ENCODE measurements at regions not wholly inside any gene's neighbourhood (a gene's known extent, or its start where the extent isn't known, plus 50 kb on each side); places are given as distances from the start of the nearest gene placed in this dataset.

DNA sequence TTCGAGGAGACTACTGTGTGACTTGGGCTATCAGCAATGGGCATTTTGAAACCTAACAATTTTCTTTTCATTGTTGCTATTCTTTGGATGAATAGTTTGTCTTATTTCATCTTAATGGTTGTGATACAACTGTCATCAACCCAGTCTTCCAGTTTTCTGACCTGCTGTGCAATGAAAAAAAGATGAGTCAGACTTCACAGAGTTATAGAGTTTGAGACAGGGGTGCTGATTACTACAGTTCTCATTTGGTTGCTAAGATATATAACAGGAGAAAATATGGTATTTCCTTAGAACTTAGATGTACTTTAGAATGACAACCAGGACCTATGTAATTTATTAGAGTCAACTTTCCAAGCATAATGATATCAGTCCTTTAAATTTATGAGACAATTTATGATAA is 564.4 kb upstream of the NUDT12 start:
- no peak for TF ChIP-seq EZH2 (IDR thresholded peaks at IDR 0.05; ENCODE audit: low read length)
- TF ChIP-seq, protein P1, sequence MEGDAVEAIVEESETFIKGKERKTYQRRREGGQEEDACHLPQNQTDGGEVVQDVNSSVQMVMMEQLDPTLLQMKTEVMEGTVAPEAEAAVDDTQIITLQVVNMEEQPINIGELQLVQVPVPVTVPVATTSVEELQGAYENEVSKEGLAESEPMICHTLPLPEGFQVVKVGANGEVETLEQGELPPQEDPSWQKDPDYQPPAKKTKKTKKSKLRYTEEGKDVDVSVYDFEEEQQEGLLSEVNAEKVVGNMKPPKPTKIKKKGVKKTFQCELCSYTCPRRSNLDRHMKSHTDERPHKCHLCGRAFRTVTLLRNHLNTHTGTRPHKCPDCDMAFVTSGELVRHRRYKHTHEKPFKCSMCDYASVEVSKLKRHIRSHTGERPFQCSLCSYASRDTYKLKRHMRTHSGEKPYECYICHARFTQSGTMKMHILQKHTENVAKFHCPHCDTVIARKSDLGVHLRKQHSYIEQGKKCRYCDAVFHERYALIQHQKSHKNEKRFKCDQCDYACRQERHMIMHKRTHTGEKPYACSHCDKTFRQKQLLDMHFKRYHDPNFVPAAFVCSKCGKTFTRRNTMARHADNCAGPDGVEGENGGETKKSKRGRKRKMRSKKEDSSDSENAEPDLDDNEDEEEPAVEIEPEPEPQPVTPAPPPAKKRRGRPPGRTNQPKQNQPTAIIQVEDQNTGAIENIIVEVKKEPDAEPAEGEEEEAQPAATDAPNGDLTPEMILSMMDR (optimal IDR thresholded peaks at IDR 0.05 in 1 of 3, IDR thresholded peaks at IDR 0.05 in 1 of 3, conservative IDR thresholded peaks at IDR 0.05 in 1 of 3; ENCODE audit: extremely low read depth in 1 of 3, insufficient read depth in 2 of 3, low read length in 3 of 3) = no peak
- no peak for FAIRE-seq

DNA sequence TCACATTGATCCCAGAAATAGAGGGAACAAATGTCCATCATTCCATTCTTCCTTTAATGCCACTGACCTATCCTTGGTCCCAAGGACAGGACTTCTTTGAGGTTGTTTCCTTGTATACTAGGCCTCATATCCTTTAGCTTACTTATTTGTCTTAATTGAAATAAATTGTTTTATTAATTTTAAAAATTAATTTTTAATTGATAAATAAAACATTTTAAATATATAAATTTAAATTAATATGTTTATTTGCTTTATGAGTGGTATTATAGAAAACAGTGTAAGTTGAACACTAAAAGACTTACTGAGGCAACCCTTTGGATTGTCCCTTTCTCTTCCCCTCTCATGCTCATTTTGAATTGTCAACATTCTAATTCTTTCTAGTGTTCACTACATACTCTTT is 556.9 kb upstream of the NUDT12 start:
- dilution Hi-C loops (cut with MboI; ENCODE audit: extremely low pct_ligation_motif_present, low sequenced_read_pairs) = no loop called here
- H3K4me3 ChIP-seq (ENCODE audit: control insufficient read depth in 2 of 3, extremely low read depth in 1 of 3, insufficient read depth in 2 of 3, low read depth in 1 of 3, low read length in 3 of 3) = no peak overlapping the region
- TF ChIP-seq, protein P1 (optimal IDR thresholded peaks at IDR 0.05 in 1 of 3, IDR thresholded peaks at IDR 0.05 in 1 of 3, conservative IDR thresholded peaks at IDR 0.05 in 1 of 3; ENCODE audit: extremely low read depth in 1 of 3, insufficient read depth in 2 of 3, low read length in 3 of 3) = no peak
- TF ChIP-seq EZH2 (IDR thresholded peaks at IDR 0.05; ENCODE audit: low read length) = no peak
- H3K9me3 ChIP-seq (ENCODE audit: control insufficient read depth, low read depth, low read length) = no peaks in the 10 kb centered on the region
- H4K20me1 ChIP-seq (ENCODE audit: control insufficient read depth, extremely low read depth, insufficient read depth, low read length) = no peaks in the 10 kb centered on the region
- H3K79me2 ChIP-seq (ENCODE audit: control insufficient read depth, insufficient read depth, low read length) = no peaks in the 10 kb centered on the region
- DNase-seq (ENCODE audit: low read depth, low spot score) (no peak), FAIRE-seq (no peak)
- H3K9ac ChIP-seq (ENCODE audit: control insufficient read depth, extremely low read depth, insufficient read depth, low read length) = no peak overlapping the region
- no peaks in the 10 kb centered on the region for H3K9me1 ChIP-seq (ENCODE audit: control insufficient read depth, extremely low read depth, insufficient read depth, low read length)
- no peak overlapping the region for H3K27ac ChIP-seq (ENCODE audit: control insufficient read depth, insufficient read depth, low read length)
- H3K4me1 ChIP-seq (ENCODE audit: control insufficient read depth, extremely low read depth, insufficient read depth, low read length) = no peaks in the 10 kb centered on the region
- no peaks in the 10 kb centered on the region for H3K27me3 ChIP-seq (ENCODE audit: control insufficient read depth, extremely low read depth, insufficient read depth, low read length)
- no peaks in the 10 kb centered on the region for H3K36me3 ChIP-seq (ENCODE audit: control insufficient read depth in 2 of 2, extremely low read depth in 1 of 2, insufficient read depth in 2 of 2, low read length in 2 of 2)
- no peak overlapping the region for H3K4me2 ChIP-seq (ENCODE audit: control insufficient read depth, extremely low read depth, insufficient read depth, low read depth, low read length)
- H2AFZ ChIP-seq (ENCODE audit: control insufficient read depth, low read length) = no peak overlapping the region

More for the DNA sequence above, 564.4 kb upstream of the NUDT12 start:
- H2AFZ ChIP-seq (ENCODE audit: control insufficient read depth, low read length) = no peak overlapping the region
- no peak overlapping the region for H3K4me3 ChIP-seq (ENCODE audit: control insufficient read depth in 2 of 3, extremely low read depth in 1 of 3, insufficient read depth in 2 of 3, low read depth in 1 of 3, low read length in 3 of 3)
- dilution Hi-C loops (cut with MboI; ENCODE audit: extremely low pct_ligation_motif_present, low sequenced_read_pairs) = no loop called here
- H4K20me1 ChIP-seq (ENCODE audit: control insufficient read depth, extremely low read depth, insufficient read depth, low read length) = no peaks in the 10 kb centered on the region
- H3K4me1 ChIP-seq (ENCODE audit: control insufficient read depth, extremely low read depth, insufficient read depth, low read length) = no peaks in the 10 kb centered on the region
- no peaks in the 10 kb centered on the region for H3K36me3 ChIP-seq (ENCODE audit: control insufficient read depth in 2 of 2, extremely low read depth in 1 of 2, insufficient read depth in 2 of 2, low read length in 2 of 2)
- H3K79me2 ChIP-seq (ENCODE audit: control insufficient read depth, insufficient read depth, low read length) = no peaks in the 10 kb centered on the region
- no peak overlapping the region for H3K27ac ChIP-seq (ENCODE audit: control insufficient read depth, insufficient read depth, low read length)
- no peaks in the 10 kb centered on the region for H3K9me3 ChIP-seq (ENCODE audit: control insufficient read depth, low read depth, low read length)
- no peak for DNase-seq (ENCODE audit: low read depth, low spot score)
- no peak overlapping the region for H3K9ac ChIP-seq (ENCODE audit: control insufficient read depth, extremely low read depth, insufficient read depth, low read length)
- no peaks in the 10 kb centered on the region for H3K9me1 ChIP-seq (ENCODE audit: control insufficient read depth, extremely low read depth, insufficient read depth, low read length)
- no peaks in the 10 kb centered on the region for H3K27me3 ChIP-seq (ENCODE audit: control insufficient read depth, extremely low read depth, insufficient read depth, low read length)
- no peak overlapping the region for H3K4me2 ChIP-seq (ENCODE audit: control insufficient read depth, extremely low read depth, insufficient read depth, low read depth, low read length)
